ENCODE measurements at regions not wholly inside any gene's neighbourhood (a gene's known extent, or its start where the extent isn't known, plus 50 kb on each side); places are given as distances from the start of the nearest gene placed in this dataset.
"Not testable (repeated sequence)": the region's sequence is repeated elsewhere in the genome, so short reads cannot be mapped to it uniquely, and the experiment has no call there.

- in situ Hi-C loops (cut with HindIII; ENCODE audit: low pct_unique_long_range_greater_than_20kb, low sequenced_read_pairs): no loop called here
- no peak for DNase-seq (ENCODE audit: low read depth, low spot score)
Observed at GRCh38 chr12:40172879-40173278, 51.9 kb upstream of the LRRK2 start.

- no peak for DNase-seq (ENCODE audit: low read depth, low spot score)
- in situ Hi-C loops (cut with HindIII; ENCODE audit: low pct_unique_long_range_greater_than_20kb, low sequenced_read_pairs): no loop called here
Observed at GRCh38 chr12:40171501-40171900, 53.3 kb upstream of the LRRK2 start.

GRCh38 chr12:40171066-40171465 is 53.7 kb upstream of the LRRK2 start:
- no peak for DNase-seq (ENCODE audit: low read depth, low spot score)
- in situ Hi-C loops (cut with HindIII; ENCODE audit: low pct_unique_long_range_greater_than_20kb, low sequenced_read_pairs): no loop called here

GRCh38 chr12:40170593-40170992 is 54.2 kb upstream of the LRRK2 start:
- peak; percentile 39 for DNase-seq (ENCODE audit: low read depth, low spot score)

GRCh38 chr12:40168868-40169267 is 55.9 kb upstream of the LRRK2 start:
- no peak for DNase-seq (ENCODE audit: low read depth, low spot score)
- in situ Hi-C loops (cut with HindIII; ENCODE audit: low pct_unique_long_range_greater_than_20kb, low sequenced_read_pairs): no loop called here

More at GRCh38 chr12:40170593-40170992, 54.2 kb upstream of the LRRK2 start:
- in situ Hi-C loops (cut with HindIII; ENCODE audit: low pct_unique_long_range_greater_than_20kb, low sequenced_read_pairs): no loop called here

GRCh38 chr12:40168419-40168818 is 56.4 kb upstream of the LRRK2 start:
- in situ Hi-C loops (cut with HindIII; ENCODE audit: low pct_unique_long_range_greater_than_20kb, low sequenced_read_pairs): not testable (repeated sequence)

DNA sequence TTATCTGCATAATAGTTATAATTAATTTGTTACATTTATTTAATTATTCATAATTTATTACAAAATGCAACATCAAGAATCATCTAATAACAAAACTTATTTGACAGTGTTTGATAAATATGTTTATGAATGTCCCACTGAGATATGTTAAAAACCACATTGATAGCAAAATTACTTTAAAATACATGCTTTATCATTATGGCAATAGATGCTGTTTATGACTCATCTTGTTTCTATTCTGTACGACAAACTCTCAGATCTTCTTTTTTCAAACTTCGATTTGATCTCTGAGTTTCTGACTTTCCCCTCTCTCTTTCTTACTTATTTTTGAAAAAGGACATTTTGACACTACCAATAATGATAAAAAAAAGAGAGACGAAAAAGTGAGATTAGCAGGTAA is 56.8 kb upstream of the LRRK2 start:
- in situ Hi-C loops (cut with HindIII; ENCODE audit: low pct_unique_long_range_greater_than_20kb, low sequenced_read_pairs): no loop called here
- DNase-seq (ENCODE audit: low read depth, low spot score): no peak

More at GRCh38 chr12:40168419-40168818, 56.4 kb upstream of the LRRK2 start:
- DNase-seq (ENCODE audit: low read depth, low spot score): not testable (repeated sequence)

DNA sequence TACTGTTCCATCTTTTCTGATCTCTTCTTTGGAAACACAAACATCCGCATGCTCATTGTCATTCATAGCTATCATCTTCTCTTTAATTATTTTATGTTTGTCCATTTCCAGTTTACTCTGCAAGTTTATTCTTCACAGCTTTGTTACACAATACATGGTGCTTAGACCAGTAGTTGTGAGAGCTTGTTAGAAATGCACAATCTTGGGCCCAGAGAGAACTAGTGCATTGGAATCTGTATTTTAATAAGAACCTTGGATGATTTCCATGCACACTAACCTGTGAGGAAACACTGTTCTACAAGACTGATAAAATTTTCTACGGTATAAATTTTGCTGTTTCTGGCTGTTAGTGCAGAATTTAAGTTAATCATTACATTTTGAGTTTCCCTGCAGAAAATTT is 59.3 kb upstream of the SLC2A13 start:
- in situ Hi-C loops (cut with HindIII; ENCODE audit: low pct_unique_long_range_greater_than_20kb, low sequenced_read_pairs): no loop called here
- no peak for DNase-seq (ENCODE audit: low read depth, low spot score)

- DNase-seq (ENCODE audit: low read depth, low spot score): no peak
- in situ Hi-C loops (cut with HindIII; ENCODE audit: low pct_unique_long_range_greater_than_20kb, low sequenced_read_pairs): no loop called here
Observed at GRCh38 chr12:40164034-40164433, 58.2 kb upstream of the SLC2A13 start.

- no peak for DNase-seq (ENCODE audit: low read depth, low spot score)
- in situ Hi-C loops (cut with HindIII; ENCODE audit: low pct_unique_long_range_greater_than_20kb, low sequenced_read_pairs): no loop called here
Observed at GRCh38 chr12:40162033-40162432, 56.2 kb upstream of the SLC2A13 start.

- DNase-seq (ENCODE audit: low read depth, low spot score): no peak
- in situ Hi-C loops (cut with HindIII; ENCODE audit: low pct_unique_long_range_greater_than_20kb, low sequenced_read_pairs): no loop called here
Observed at GRCh38 chr12:40158592-40159111, 52.8 kb upstream of the SLC2A13 start.

DNA sequence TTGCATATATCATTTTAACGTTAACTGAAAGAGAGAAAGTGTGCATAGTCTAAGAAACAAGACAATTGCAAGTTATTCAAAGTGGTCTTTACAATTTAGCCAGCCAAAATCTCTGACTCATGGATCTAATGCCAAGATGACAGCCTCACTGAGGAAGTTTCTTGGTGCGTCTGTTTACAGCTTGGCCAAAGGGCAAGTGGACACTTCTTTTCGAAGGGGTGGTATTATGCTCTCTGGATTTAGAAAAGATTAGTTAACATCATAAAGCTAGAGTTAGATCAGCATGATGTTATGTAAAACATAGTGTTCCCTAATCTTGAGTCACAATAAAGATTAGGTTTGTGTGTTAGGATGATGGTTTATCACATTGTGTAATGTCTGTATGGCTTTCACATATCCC is 51.5 kb upstream of the SLC2A13 start:
- no peak for DNase-seq (ENCODE audit: low read depth, low spot score)
- in situ Hi-C loops (cut with HindIII; ENCODE audit: low pct_unique_long_range_greater_than_20kb, low sequenced_read_pairs): no loop called here

DNA sequence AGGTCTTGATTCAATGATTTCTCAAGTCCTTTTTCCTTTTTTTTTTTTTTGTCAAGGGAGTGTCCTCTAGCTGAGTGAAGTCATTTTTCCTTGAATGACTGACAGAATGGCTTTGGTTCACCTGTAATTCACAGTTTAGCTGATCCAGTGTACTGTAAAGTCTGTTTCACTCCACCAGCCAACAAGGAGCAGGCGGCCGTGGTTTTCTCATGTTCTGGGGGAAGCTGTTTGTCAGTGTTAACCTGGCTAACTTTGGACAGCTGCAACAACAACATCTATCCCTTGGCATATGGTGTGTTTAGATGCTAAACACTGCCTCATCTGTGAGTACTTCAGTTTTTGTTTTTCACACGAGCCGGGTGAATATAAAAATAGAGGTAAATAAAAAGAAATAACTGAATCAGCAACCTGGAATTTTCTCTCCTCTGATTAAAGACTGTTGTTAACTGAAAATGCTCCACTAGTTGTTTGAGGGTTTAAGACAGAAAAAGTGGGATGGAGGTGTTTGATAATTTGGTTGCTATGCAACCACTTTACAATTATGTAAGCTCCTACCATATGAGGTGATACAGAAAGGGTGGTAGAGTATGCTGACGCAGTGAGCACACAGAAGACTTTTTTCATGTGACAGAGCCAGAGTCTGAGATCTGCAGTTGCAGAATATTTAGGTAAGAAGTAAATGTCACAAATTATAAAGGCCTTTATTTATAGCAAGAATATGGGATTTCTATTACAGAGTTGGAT is 50.3 kb upstream of the SLC2A13 start:
- in situ Hi-C loops (cut with HindIII; ENCODE audit: low pct_unique_long_range_greater_than_20kb, low sequenced_read_pairs): no loop called here
- DNase-seq (ENCODE audit: low read depth, low spot score): no peak

All from SK-MEL-5 (cell line).